ENCODE measurements at regions not wholly inside any gene's neighbourhood (a gene's known extent, or its start where the extent isn't known, plus 50 kb on each side); places are given as distances from the start of the nearest gene placed in this dataset.

- ChIA-PET CTCF (no interaction called here), POLR2A (no interaction called here)
- H3K27ac ChIP-seq (ENCODE audit: insufficient read depth in 1 of 2, low read depth in 1 of 2, low read length in 2 of 2, poor library complexity in 1 of 2, severe bottlenecking in 2 of 2), result no peak overlapping the region
- H3K9me3 ChIP-seq (ENCODE audit: control extremely low read depth in 1 of 5, control insufficient read depth in 4 of 5, insufficient read depth in 2 of 5, low read depth in 1 of 5, low read length in 4 of 5), result peaks cover 0 to 2% (median 0%) of the 10 kb centered on the region in 5 experiments
- H3K27me3 ChIP-seq (replicated peaks in 2 of 5; ENCODE audit: control insufficient read depth in 4 of 5, insufficient read depth in 5 of 5, low read length in 4 of 5), result no peaks in the 10 kb centered on the region
- 82% methylated on average over 2 of the region's 5 CpGs for WGBS (ENCODE audit: insufficient coverage)
- no peaks in the 10 kb centered on the region for H3K4me1 ChIP-seq (ENCODE audit: control extremely low read depth in 1 of 4, control insufficient read depth in 4 of 4, insufficient read depth in 4 of 4, low read length in 3 of 4)
- no peak overlapping the region for H3K4me3 ChIP-seq (ENCODE audit: control insufficient read depth in 1 of 7, extremely low read depth in 1 of 7, insufficient read depth in 4 of 7, low read depth in 2 of 7, low read length in 6 of 7)
- H3K36me3 ChIP-seq (ENCODE audit: control insufficient read depth in 4 of 4, insufficient read depth in 4 of 4, low read length in 3 of 4), result no peaks in the 10 kb centered on the region
- no peak for DNase-seq
Observed at GRCh38 chr5:2109566-2109965, 226.8 kb upstream of the IRX4 start.

- H3K4me3 ChIP-seq (ENCODE audit: control insufficient read depth in 1 of 7, extremely low read depth in 1 of 7, insufficient read depth in 4 of 7, low read depth in 2 of 7, low read length in 6 of 7), result no peak overlapping the region
- H3K36me3 ChIP-seq (ENCODE audit: control insufficient read depth in 4 of 4, insufficient read depth in 4 of 4, low read length in 3 of 4), result no peaks in the 10 kb centered on the region
- DNase-seq, result no peak
- WGBS (ENCODE audit: insufficient coverage), result 93% methylated on average over 2 of the region's 2 CpGs
- H3K4me1 ChIP-seq (ENCODE audit: control extremely low read depth in 1 of 4, control insufficient read depth in 4 of 4, insufficient read depth in 4 of 4, low read length in 3 of 4), result no peaks in the 10 kb centered on the region
- no peak overlapping the region for H3K27ac ChIP-seq (ENCODE audit: insufficient read depth in 1 of 2, low read depth in 1 of 2, low read length in 2 of 2, poor library complexity in 1 of 2, severe bottlenecking in 2 of 2)
- CTCF ChIA-PET, result no interaction called here
- POLR2A ChIA-PET, result no interaction called here
- no peaks in the 10 kb centered on the region for H3K27me3 ChIP-seq (replicated peaks in 2 of 5; ENCODE audit: control insufficient read depth in 4 of 5, insufficient read depth in 5 of 5, low read length in 4 of 5)
- peaks cover 0 to 2% (median 0%) of the 10 kb centered on the region in 5 experiments for H3K9me3 ChIP-seq (ENCODE audit: control extremely low read depth in 1 of 5, control insufficient read depth in 4 of 5, insufficient read depth in 2 of 5, low read depth in 1 of 5, low read length in 4 of 5)
Observed at GRCh38 chr5:2106721-2107120, 224.0 kb upstream of the IRX4 start.

DNA sequence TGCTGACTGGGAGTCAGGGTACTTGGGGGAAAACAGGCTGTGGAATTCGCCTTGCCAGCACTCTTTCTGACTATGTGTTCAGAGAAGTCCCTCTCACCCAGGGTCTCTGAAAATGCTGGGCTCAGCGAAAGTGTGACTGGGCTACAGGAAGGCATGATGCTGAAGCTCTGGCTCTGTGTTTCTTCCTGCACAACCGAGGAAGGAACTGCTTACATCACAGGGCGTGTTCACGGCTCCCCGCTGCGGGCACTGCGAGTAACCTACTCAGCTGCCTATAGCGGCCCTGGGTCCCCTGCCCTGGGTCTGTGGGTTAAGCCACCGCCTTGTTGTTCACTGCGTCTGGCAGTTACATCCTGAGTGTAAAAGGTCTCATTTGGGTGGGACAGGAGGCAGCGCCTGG is 222.4 kb upstream of the IRX4 start:
- Histone ChIP-seq H3K9me3 (ENCODE audit: control extremely low read depth in 1 of 5, control insufficient read depth in 4 of 5, insufficient read depth in 2 of 5, low read depth in 1 of 5, low read length in 4 of 5) (peaks cover 0 to 2% (median 0%) of the 10 kb centered on the region in 5 experiments), H3K4me1 (ENCODE audit: control extremely low read depth in 1 of 4, control insufficient read depth in 4 of 4, insufficient read depth in 4 of 4, low read length in 3 of 4) (no peaks in the 10 kb centered on the region), H3K4me3 (ENCODE audit: control insufficient read depth in 1 of 7, extremely low read depth in 1 of 7, insufficient read depth in 4 of 7, low read depth in 2 of 7, low read length in 6 of 7) (no peak overlapping the region), H3K27me3 (replicated peaks in 2 of 5; ENCODE audit: control insufficient read depth in 4 of 5, insufficient read depth in 5 of 5, low read length in 4 of 5) (peaks cover 0 to 3% (median 0%) of the 10 kb centered on the region in 5 experiments), H3K36me3 (ENCODE audit: control insufficient read depth in 4 of 4, insufficient read depth in 4 of 4, low read length in 3 of 4) (no peaks in the 10 kb centered on the region), H3K27ac (ENCODE audit: insufficient read depth in 1 of 2, low read depth in 1 of 2, low read length in 2 of 2, poor library complexity in 1 of 2, severe bottlenecking in 2 of 2) (no peak overlapping the region)
- CTCF ChIA-PET, result no interaction called here
- DNase-seq, result no peak
- POLR2A ChIA-PET, result no interaction called here
- 87% methylated on average over 10 of the region's 12 CpGs for WGBS (ENCODE audit: insufficient coverage)

DNA sequence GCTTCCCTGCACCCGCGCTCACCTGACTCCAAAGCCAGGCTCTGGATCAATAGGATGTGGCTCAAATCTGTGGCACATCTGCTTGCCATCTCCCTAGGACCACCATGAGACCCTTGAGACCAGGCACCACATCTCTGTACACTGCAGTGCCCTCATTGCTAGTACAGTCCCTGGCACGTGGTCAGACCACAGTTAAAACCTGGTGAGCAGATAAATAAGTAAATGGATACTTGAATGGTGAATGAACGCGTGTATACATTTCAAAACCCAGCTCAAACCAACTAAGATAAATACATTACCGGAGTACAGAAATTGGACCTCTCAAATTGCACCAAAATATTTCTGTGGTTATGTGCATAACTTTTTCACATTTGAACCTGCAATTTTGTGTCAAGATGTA is 221.2 kb upstream of the IRX4 start:
- no peak overlapping the region for H3K27ac ChIP-seq (ENCODE audit: insufficient read depth in 1 of 2, low read depth in 1 of 2, low read length in 2 of 2, poor library complexity in 1 of 2, severe bottlenecking in 2 of 2)
- peaks cover 0 to 3% (median 0%) of the 10 kb centered on the region in 5 experiments for H3K27me3 ChIP-seq (replicated peaks in 2 of 5; ENCODE audit: control insufficient read depth in 4 of 5, insufficient read depth in 5 of 5, low read length in 4 of 5)
- DNase-seq, result no peak
- H3K9me3 ChIP-seq (ENCODE audit: control extremely low read depth in 1 of 5, control insufficient read depth in 4 of 5, insufficient read depth in 2 of 5, low read depth in 1 of 5, low read length in 4 of 5), result peaks cover 0 to 2% (median 0%) of the 10 kb centered on the region in 5 experiments
- H3K4me1 ChIP-seq (ENCODE audit: control extremely low read depth in 1 of 4, control insufficient read depth in 4 of 4, insufficient read depth in 4 of 4, low read length in 3 of 4), result no peaks in the 10 kb centered on the region
- WGBS (ENCODE audit: insufficient coverage), result 100% methylated on average over 2 of the region's 6 CpGs
- H3K36me3 ChIP-seq (ENCODE audit: control insufficient read depth in 4 of 4, insufficient read depth in 4 of 4, low read length in 3 of 4), result no peaks in the 10 kb centered on the region
- CTCF ChIA-PET, result no interaction called here
- POLR2A ChIA-PET, result no interaction called here
- H3K4me3 ChIP-seq (ENCODE audit: control insufficient read depth in 1 of 7, extremely low read depth in 1 of 7, insufficient read depth in 4 of 7, low read depth in 2 of 7, low read length in 6 of 7), result no peak overlapping the region

- H3K4me3 ChIP-seq (ENCODE audit: control insufficient read depth in 1 of 7, extremely low read depth in 1 of 7, insufficient read depth in 4 of 7, low read depth in 2 of 7, low read length in 6 of 7), result no peak overlapping the region
- DNase-seq, result no peak
- H3K36me3 ChIP-seq (ENCODE audit: control insufficient read depth in 4 of 4, insufficient read depth in 4 of 4, low read length in 3 of 4), result no peaks in the 10 kb centered on the region
- peaks cover 0 to 3% (median 0%) of the 10 kb centered on the region in 5 experiments for H3K27me3 ChIP-seq (replicated peaks in 2 of 5; ENCODE audit: control insufficient read depth in 4 of 5, insufficient read depth in 5 of 5, low read length in 4 of 5)
- ChIA-PET CTCF (no interaction called here), POLR2A (no interaction called here)
- peaks cover 0 to 2% (median 0%) of the 10 kb centered on the region in 5 experiments for H3K9me3 ChIP-seq (ENCODE audit: control extremely low read depth in 1 of 5, control insufficient read depth in 4 of 5, insufficient read depth in 2 of 5, low read depth in 1 of 5, low read length in 4 of 5)
- 94% methylated on average over 29 of the region's 36 CpGs for WGBS (ENCODE audit: insufficient coverage)
- H3K4me1 ChIP-seq (ENCODE audit: control extremely low read depth in 1 of 4, control insufficient read depth in 4 of 4, insufficient read depth in 4 of 4, low read length in 3 of 4), result no peaks in the 10 kb centered on the region
- H3K27ac ChIP-seq (ENCODE audit: insufficient read depth in 1 of 2, low read depth in 1 of 2, low read length in 2 of 2, poor library complexity in 1 of 2, severe bottlenecking in 2 of 2), result no peak overlapping the region
Observed at GRCh38 chr5:2102819-2103776, 220.4 kb upstream of the IRX4 start.

DNA sequence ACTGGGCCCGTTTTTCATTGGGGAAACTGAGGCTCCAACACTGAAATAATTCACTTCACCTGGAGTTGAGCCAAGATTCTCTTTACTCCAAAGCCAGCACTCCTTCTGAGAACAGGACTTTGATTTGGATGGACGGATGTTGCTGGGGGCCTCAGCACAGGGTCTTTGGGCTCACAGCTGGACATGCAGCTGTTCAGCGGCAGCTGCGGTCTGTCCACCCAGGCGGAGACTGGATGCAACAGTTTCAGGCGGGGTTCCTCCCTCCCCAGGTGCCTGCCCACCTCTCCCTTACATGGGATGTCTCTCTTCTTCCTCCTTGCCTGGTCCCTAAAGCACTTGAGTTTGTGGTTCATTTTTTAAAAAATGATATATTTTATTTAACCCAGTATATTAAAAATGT is 219.0 kb upstream of the IRX4 start:
- Histone ChIP-seq H3K36me3 (ENCODE audit: control insufficient read depth in 4 of 4, insufficient read depth in 4 of 4, low read length in 3 of 4) (no peaks in the 10 kb centered on the region), H3K4me1 (ENCODE audit: control extremely low read depth in 1 of 4, control insufficient read depth in 4 of 4, insufficient read depth in 4 of 4, low read length in 3 of 4) (no peaks in the 10 kb centered on the region), H3K9me3 (ENCODE audit: control extremely low read depth in 1 of 5, control insufficient read depth in 4 of 5, insufficient read depth in 2 of 5, low read depth in 1 of 5, low read length in 4 of 5) (peaks cover 0 to 2% (median 0%) of the 10 kb centered on the region in 5 experiments), H3K4me3 (ENCODE audit: control insufficient read depth in 1 of 7, extremely low read depth in 1 of 7, insufficient read depth in 4 of 7, low read depth in 2 of 7, low read length in 6 of 7) (no peak overlapping the region), H3K27ac (ENCODE audit: insufficient read depth in 1 of 2, low read depth in 1 of 2, low read length in 2 of 2, poor library complexity in 1 of 2, severe bottlenecking in 2 of 2) (no peak overlapping the region), H3K27me3 (replicated peaks in 2 of 5; ENCODE audit: control insufficient read depth in 4 of 5, insufficient read depth in 5 of 5, low read length in 4 of 5) (peaks cover 0 to 3% (median 0%) of the 10 kb centered on the region in 5 experiments)
- POLR2A ChIA-PET, result no interaction called here
- CTCF ChIA-PET, result no interaction called here
- DNase-seq, result no peak
- WGBS (ENCODE audit: insufficient coverage), result 90% methylated on average over 5 of the region's 6 CpGs

DNA sequence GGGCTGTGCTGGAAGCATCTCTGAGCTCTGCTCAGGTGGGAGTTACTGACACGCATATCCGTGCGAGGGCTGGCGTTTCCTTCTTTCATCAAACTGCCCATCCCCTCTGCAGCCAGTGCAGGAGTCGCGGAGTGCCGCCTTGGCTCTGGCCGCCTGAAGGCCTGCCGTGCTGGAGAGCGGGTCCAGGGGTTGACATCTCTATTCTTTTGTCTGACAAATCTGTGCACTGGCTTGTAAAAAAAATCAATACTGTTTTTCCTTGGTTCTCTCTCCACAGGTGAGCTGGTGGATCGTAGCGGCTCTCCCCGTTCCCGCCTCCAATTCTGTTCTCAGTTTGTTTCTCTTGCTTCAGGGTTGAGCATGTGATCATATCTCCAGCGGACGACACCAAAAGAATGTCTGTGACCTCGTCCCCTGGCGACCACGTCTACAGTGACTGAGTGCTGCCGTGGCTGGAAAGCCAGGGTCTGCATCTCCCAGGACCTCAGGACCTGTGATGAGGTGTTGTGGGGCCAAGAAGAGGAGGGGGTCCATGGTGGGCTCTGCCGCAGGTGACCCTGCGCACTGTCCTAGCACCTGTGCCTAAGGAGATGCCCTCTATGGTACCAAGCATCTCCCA is 214.3 kb upstream of the IRX4 start:
- no peaks in the 10 kb centered on the region for H3K4me1 ChIP-seq (ENCODE audit: control extremely low read depth in 1 of 4, control insufficient read depth in 4 of 4, insufficient read depth in 4 of 4, low read length in 3 of 4)
- H3K27me3 ChIP-seq (replicated peaks in 2 of 5; ENCODE audit: control insufficient read depth in 4 of 5, insufficient read depth in 5 of 5, low read length in 4 of 5), result peaks cover 0 to 3% (median 0%) of the 10 kb centered on the region in 5 experiments
- CTCF ChIA-PET, result no interaction called here
- H3K27ac ChIP-seq (ENCODE audit: insufficient read depth in 1 of 2, low read depth in 1 of 2, low read length in 2 of 2, poor library complexity in 1 of 2, severe bottlenecking in 2 of 2), result no peak overlapping the region
- DNase-seq, result no peak
- H3K4me3 ChIP-seq (ENCODE audit: control insufficient read depth in 1 of 7, extremely low read depth in 1 of 7, insufficient read depth in 4 of 7, low read depth in 2 of 7, low read length in 6 of 7), result no peak overlapping the region
- WGBS (ENCODE audit: insufficient coverage), result 84% methylated on average over 22 of the region's 22 CpGs
- no peaks in the 10 kb centered on the region for H3K36me3 ChIP-seq (ENCODE audit: control insufficient read depth in 4 of 4, insufficient read depth in 4 of 4, low read length in 3 of 4)
- H3K9me3 ChIP-seq (ENCODE audit: control extremely low read depth in 1 of 5, control insufficient read depth in 4 of 5, insufficient read depth in 2 of 5, low read depth in 1 of 5, low read length in 4 of 5), result no peaks in the 10 kb centered on the region
- POLR2A ChIA-PET, result no interaction called here
